ENCODE measurements at regions not wholly inside any gene's neighbourhood (a gene's known extent, or its start where the extent isn't known, plus 50 kb on each side); places are given as distances from the start of the nearest gene placed in this dataset. TPM values are rescaled to one million over a fixed set of nuclear protein-coding genes. Genes with fewer than 3 reads are reported as not detected.

- 68% methylated on average over 2 of the region's 2 CpGs for WGBS (ENCODE audit: insufficient coverage, insufficient replicate concordance, low lambda C conversion rate, missing lambda C conversion rate)
- no peaks in the 10 kb centered on the region for H3K36me3 ChIP-seq (ENCODE audit: control insufficient read depth in 2 of 2, insufficient read depth in 2 of 2, low read length in 1 of 2)
- no peaks in the 10 kb centered on the region for H4K20me1 ChIP-seq (ENCODE audit: control insufficient read depth, insufficient read depth)
- no peaks in the 10 kb centered on the region for H3K79me2 ChIP-seq (ENCODE audit: control insufficient read depth, insufficient read depth, low read length)
- ChIA-PET SMC1A (ENCODE audit: uncharacterized antibody, unreplicated experiment) (interaction anchor here (0.7 kb wide), 1 partner anchor 10 kb away, joined by 3 read pairs; no protein-coding TSS in a partner anchor), CTCF (no interaction called here), RAD21 (ENCODE audit: unreplicated experiment) (no interaction called here), POLR2A (no interaction called here)
- DNase-seq (ENCODE audit: low read depth, low spot score) (no peak), ATAC-seq (no peak), FAIRE-seq (no peak)
- no peak for TF ChIP-seq CBFB (IDR thresholded peaks at IDR 0.05; ENCODE audit: low read depth)
- no peak for TF ChIP-seq MTA3 (IDR thresholded peaks at IDR 0.05; ENCODE audit: borderline replicate concordance, low read length)
- no peaks in the 10 kb centered on the region for H3K27me3 ChIP-seq (replicated peaks in 1 of 2; ENCODE audit: control insufficient read depth in 2 of 2, insufficient read depth in 2 of 2, low read length in 1 of 2)
- no TSS peak for BruUV-seq (replicated peaks)
- H3K9me3 ChIP-seq (replicated peaks; ENCODE audit: control insufficient read depth, insufficient read depth, low read length), result no peaks in the 10 kb centered on the region
- no peak overlapping the region for H3K4me3 ChIP-seq
- intact Hi-C loops (cut with micrococcal nuclease; ENCODE audit: unreplicated experiment) (no loop called here), in situ Hi-C loops (cut with MboI) (no loop called here)
- no peaks in the 10 kb centered on the region for H3K4me1 ChIP-seq (ENCODE audit: control insufficient read depth, insufficient read depth, low read length)
- H2AFZ ChIP-seq (ENCODE audit: control insufficient read depth, low read depth, low read length), result no peak overlapping the region
- no peak overlapping the region for H3K9ac ChIP-seq (ENCODE audit: control insufficient read depth, insufficient read depth, low read length)
- H3K4me2 ChIP-seq (ENCODE audit: control insufficient read depth, insufficient read depth), result no peak overlapping the region
- no peak overlapping the region for H3K27ac ChIP-seq (ENCODE audit: control insufficient read depth, insufficient read depth)
Measured at GRCh38 chr1:164498792-164499191, 60.2 kb upstream of the PBX1 start.

GRCh38 chr1:164504749-164505148 is 54.2 kb upstream of the PBX1 start:
- in situ Hi-C loops (cut with MboI) (no loop called here), intact Hi-C loops (cut with micrococcal nuclease; ENCODE audit: unreplicated experiment) (no loop called here)
- FAIRE-seq (no peak), DNase-seq (ENCODE audit: low read depth, low spot score) (no peak), ATAC-seq (no peak)
- no peak overlapping the region for H2AFZ ChIP-seq (ENCODE audit: control insufficient read depth, low read depth, low read length)
- RAD21 ChIA-PET (ENCODE audit: unreplicated experiment), result no interaction called here
- H3K27ac ChIP-seq (ENCODE audit: control insufficient read depth, insufficient read depth), result no peak overlapping the region
- H3K9ac ChIP-seq (ENCODE audit: control insufficient read depth, insufficient read depth, low read length), result no peak overlapping the region
- no peak for TF ChIP-seq E4F1 (IDR thresholded peaks at IDR 0.05; ENCODE audit: borderline replicate concordance, partially characterized antibody)
- H3K4me3 ChIP-seq, result no peak overlapping the region
- no TSS peak for BruUV-seq (replicated peaks)
- H3K27me3 ChIP-seq (replicated peaks in 1 of 2; ENCODE audit: control insufficient read depth in 2 of 2, insufficient read depth in 2 of 2, low read length in 1 of 2), result no peaks in the 10 kb centered on the region
- SMC1A ChIA-PET (ENCODE audit: uncharacterized antibody, unreplicated experiment), result no interaction called here
- H3K36me3 ChIP-seq (ENCODE audit: control insufficient read depth in 2 of 2, insufficient read depth in 2 of 2, low read length in 1 of 2), result no peaks in the 10 kb centered on the region
- H3K4me1 ChIP-seq (ENCODE audit: control insufficient read depth, insufficient read depth, low read length), result no peaks in the 10 kb centered on the region
- 0% methylated on average over 1 of the region's 1 CpG for whole genome bisulfite sequencing (ENCODE audit: insufficient coverage, insufficient replicate concordance, low lambda C conversion rate, missing lambda C conversion rate)
- CTCF ChIA-PET, result interaction anchor here (0.7 to 1.4 kb wide), 2 partner anchors 9 to 11 kb away, joined by 4 read pairs; no protein-coding TSS in a partner anchor
- no peaks in the 10 kb centered on the region for H4K20me1 ChIP-seq (ENCODE audit: control insufficient read depth, insufficient read depth)
- no peaks in the 10 kb centered on the region for H3K9me3 ChIP-seq (replicated peaks; ENCODE audit: control insufficient read depth, insufficient read depth, low read length)
- POLR2A ChIA-PET, result no interaction called here
- H3K4me2 ChIP-seq (ENCODE audit: control insufficient read depth, insufficient read depth), result no peak overlapping the region
- H3K79me2 ChIP-seq (ENCODE audit: control insufficient read depth, insufficient read depth, low read length), result no peaks in the 10 kb centered on the region

Small RNA genes lying in the stretch of these regions (small RNA-seq; reads per million reads assigned to genes)
- not detected for gene RF00012
- 0.74 reads per million, percentile 21 among the genes with 10 or more reads in this experiment for gene RNA5SP62
- gene RNA5SP63, result not detected
- not detected for gene RNU5F-6P
